ENCODE measurements at regions not wholly inside any gene's neighbourhood (a gene's known extent, or its start where the extent isn't known, plus 50 kb on each side); places are given as distances from the start of the nearest gene placed in this dataset.
"Not testable (repeated sequence)": the region's sequence is repeated elsewhere in the genome, so short reads cannot be mapped to it uniquely, and the experiment has no call there.

GRCh38 chr14:23727566-23728335 is 91.6 kb downstream of the DHRS2 start:
- Mint-ChIP-seq H3K9me3 (peaks cover 54% of the 10 kb centered on the region), H3K4me3 (no peak overlapping the region), H3K36me3 (no peaks in the 10 kb centered on the region), H3K27me3 (ENCODE audit: low read depth) (no peaks in the 10 kb centered on the region), H3K27ac (no peak overlapping the region), H3K4me1 (no peaks in the 10 kb centered on the region)
- DNase-seq (ENCODE audit: low spot score in 2 of 2, unreplicated experiment in 2 of 2), result no peak
- no peak for TF ChIP-seq CTCF (IDR thresholded peaks at IDR 0.05; ENCODE audit: unreplicated experiment)

- no peaks in the 10 kb centered on the region for H3K36me3 Mint-ChIP-seq
These were observed 92.6 kb downstream of the DHRS2 start for GRCh38 chr14:23728791-23729190.

GRCh38 chr14:23729720-23730387 is 93.7 kb downstream of the DHRS2 start:
- TF ChIP-seq CTCF (IDR thresholded peaks at IDR 0.05; ENCODE audit: unreplicated experiment), result no peak
- no peak overlapping the region for H3K27ac Mint-ChIP-seq
- H3K4me3 Mint-ChIP-seq, result no peak overlapping the region
- DNase-seq (ENCODE audit: low spot score in 2 of 2, unreplicated experiment in 2 of 2), result no peak
- no peaks in the 10 kb centered on the region for H3K4me1 Mint-ChIP-seq
- peaks cover 62% of the 10 kb centered on the region for H3K9me3 Mint-ChIP-seq
- H3K36me3 Mint-ChIP-seq, result no peaks in the 10 kb centered on the region
- H3K27me3 Mint-ChIP-seq (ENCODE audit: low read depth), result no peaks in the 10 kb centered on the region

More at GRCh38 chr14:23728791-23729190, 92.6 kb downstream of the DHRS2 start:
- no peak for DNase-seq (ENCODE audit: low spot score in 2 of 2, unreplicated experiment in 2 of 2)
- TF ChIP-seq CTCF (IDR thresholded peaks at IDR 0.05; ENCODE audit: unreplicated experiment), result no peak
- no peak overlapping the region for H3K4me3 Mint-ChIP-seq
- no peaks in the 10 kb centered on the region for H3K4me1 Mint-ChIP-seq
- H3K27ac Mint-ChIP-seq, result no peak overlapping the region
- H3K27me3 Mint-ChIP-seq (ENCODE audit: low read depth), result no peaks in the 10 kb centered on the region
- peaks cover 63% of the 10 kb centered on the region for H3K9me3 Mint-ChIP-seq

- Mint-ChIP-seq H3K27me3 (ENCODE audit: low read depth) (no peaks in the 10 kb centered on the region), H3K27ac (no peak overlapping the region), H3K9me3 (peaks cover 66% of the 10 kb centered on the region), H3K4me3 (no peak overlapping the region), H3K36me3 (peaks cover 2% of the 10 kb centered on the region), H3K4me1 (no peaks in the 10 kb centered on the region)
- TF ChIP-seq CTCF (IDR thresholded peaks at IDR 0.05; ENCODE audit: unreplicated experiment), result no peak
- no peak for DNase-seq (ENCODE audit: low spot score in 2 of 2, unreplicated experiment in 2 of 2)
These were observed 99.2 kb downstream of the DHRS2 start for GRCh38 chr14:23735394-23735793.

GRCh38 chr14:23744368-23744767 is 108.2 kb downstream of the DHRS2 start:
- H3K4me1 Mint-ChIP-seq; H3K27me3 Mint-ChIP-seq (ENCODE audit: low read depth); DNase-seq (ENCODE audit: low spot score in 2 of 2, unreplicated experiment in 2 of 2); H3K27ac Mint-ChIP-seq; H3K4me3 Mint-ChIP-seq; H3K36me3 Mint-ChIP-seq: not testable (repeated sequence)
- peaks cover 70% of the 10 kb centered on the region for H3K9me3 Mint-ChIP-seq

GRCh38 chr14:23750357-23750756 is 114.2 kb downstream of the DHRS2 start:
- no peak for DNase-seq (ENCODE audit: low spot score in 2 of 2, unreplicated experiment in 2 of 2)
- Mint-ChIP-seq H3K27me3 (ENCODE audit: low read depth) (no peaks in the 10 kb centered on the region), H3K4me1 (no peaks in the 10 kb centered on the region), H3K4me3 (no peak overlapping the region), H3K36me3 (no peaks in the 10 kb centered on the region), H3K27ac (no peak overlapping the region), H3K9me3 (peaks cover 67% of the 10 kb centered on the region)
- TF ChIP-seq CTCF (IDR thresholded peaks at IDR 0.05; ENCODE audit: unreplicated experiment), result no peak

Measured in mesothelial cell of epicardium (in vitro differentiated cells).